ENCODE measurements at regions not wholly inside any gene's neighbourhood (a gene's known extent, or its start where the extent isn't known, plus 50 kb on each side); places are given as distances from the start of the nearest gene placed in this dataset.

GRCh38 chr6:55668591-55668990 lies 89.6 kb upstream of the HMGCLL1 start:
- H3K27ac ChIP-seq (ENCODE audit: control insufficient read depth, insufficient read depth) = no peak overlapping the region
- RAD21 ChIA-PET (ENCODE audit: unreplicated experiment) = no interaction called here
- H3K4me2 ChIP-seq (ENCODE audit: control insufficient read depth, insufficient read depth) = no peak overlapping the region
- BruUV-seq (replicated peaks) = no TSS peak
- POLR2A ChIA-PET = no interaction called here
- H2AFZ ChIP-seq (ENCODE audit: control insufficient read depth, low read depth, low read length) = no peak overlapping the region
- H3K4me1 ChIP-seq (ENCODE audit: control insufficient read depth, insufficient read depth, low read length) = no peaks in the 10 kb centered on the region
- CTCF ChIA-PET = no interaction called here
- WGBS (ENCODE audit: insufficient coverage, insufficient replicate concordance, low lambda C conversion rate, missing lambda C conversion rate) = 22% methylated on average over 3 of the region's 3 CpGs
- in situ Hi-C loops (cut with MboI) = no loop called here
- no peaks in the 10 kb centered on the region for H3K9me3 ChIP-seq (replicated peaks; ENCODE audit: control insufficient read depth, insufficient read depth, low read length)
- DNase-seq (ENCODE audit: low read depth, low spot score) = no peak
- no peak overlapping the region for H3K4me3 ChIP-seq
- no peaks in the 10 kb centered on the region for H3K27me3 ChIP-seq (replicated peaks in 1 of 2; ENCODE audit: control insufficient read depth in 2 of 2, insufficient read depth in 2 of 2, low read length in 1 of 2)
- H4K20me1 ChIP-seq (ENCODE audit: control insufficient read depth, insufficient read depth) = no peaks in the 10 kb centered on the region
- intact Hi-C loops (cut with micrococcal nuclease; ENCODE audit: unreplicated experiment) = no loop called here
- H3K9ac ChIP-seq (ENCODE audit: control insufficient read depth, insufficient read depth, low read length) = no peak overlapping the region
- FAIRE-seq = no peak
- no peaks in the 10 kb centered on the region for H3K36me3 ChIP-seq (ENCODE audit: control insufficient read depth in 2 of 2, insufficient read depth in 2 of 2, low read length in 1 of 2)
- TF ChIP-seq FOS (IDR thresholded peaks at IDR 0.05; ENCODE audit: borderline replicate concordance, extremely low read depth, insufficient read length) (no peak), MYC (IDR thresholded peaks at IDR 0.05; ENCODE audit: insufficient read depth, insufficient read length, insufficient replicate concordance, low read length, severe bottlenecking) (no peak), BCLAF1 (IDR thresholded peaks at IDR 0.05) (no peak), HDGF (IDR thresholded peaks at IDR 0.05) (no peak), NKRF (conservative IDR thresholded peaks at IDR 0.05) (no peak), RUNX3 (IDR thresholded peaks at IDR 0.05; ENCODE audit: low read length) (no peak), TAF1 (IDR thresholded peaks at IDR 0.05; ENCODE audit: borderline replicate concordance, low read depth, low read length) (no peak), MAX (IDR thresholded peaks at IDR 0.05; ENCODE audit: low read depth, low read length) (no peak), SREBF1 (IDR thresholded peaks at IDR 0.05; ENCODE audit: low read length) (no peak), TCF12 (IDR thresholded peaks at IDR 0.05; ENCODE audit: low read depth, low read length) (no peak)
- SMC1A ChIA-PET (ENCODE audit: uncharacterized antibody, unreplicated experiment) = no interaction called here
- no peak for ATAC-seq
- H3K79me2 ChIP-seq (ENCODE audit: control insufficient read depth, insufficient read depth, low read length) = no peaks in the 10 kb centered on the region

All from GM12878 (cell line).